Chondrocyte (in vitro differentiated cells): ENCODE measurements at regions not wholly inside any gene's neighbourhood (a gene's known extent, or its start where the extent isn't known, plus 50 kb on each side); places are given as distances from the start of the nearest gene placed in this dataset.
A peak's percentile ranks its signal among the peaks of the same experiment; 100 is the strongest.

ENCODE experiments used
- DNase-seq: peaks from one replicate; pipeline ENCODE4 v3.0.0; 2021; ENCODE audit warnings: mixed read lengths, low spot score
- H3K27ac Mint-ChIP-seq: one replicate; pipeline ENCODE4 v1.8.0; 2021; ENCODE audit warnings: mild to moderate bottlenecking, moderate library complexity, mixed read lengths; ENCODE audit not compliant: unreplicated experiment
- H3K27me3 Mint-ChIP-seq: 2 replicates; pipeline ENCODE4 v1.8.0; 2021; ENCODE audit warnings: low read depth, mixed read lengths
- H3K36me3 Mint-ChIP-seq: 2 replicates; pipeline ENCODE4 v1.8.0; 2021; ENCODE audit warnings: low read depth, mixed read lengths
- H3K4me1 Mint-ChIP-seq: 2 replicates; pipeline ENCODE4 v1.8.0; 2021; ENCODE audit warnings: low read depth, mild to moderate bottlenecking, mixed read lengths
- H3K4me3 Mint-ChIP-seq: one replicate; pipeline ENCODE4 v1.8.0; 2021; ENCODE audit warnings: mild to moderate bottlenecking, moderate library complexity, mixed read lengths; ENCODE audit not compliant: unreplicated experiment
- H3K9me3 Mint-ChIP-seq: 2 replicates; pipeline ENCODE4 v1.8.0; 2021; ENCODE audit warnings: low read depth, mixed read lengths
- CTCF ChIP-seq: fragments of 200-600 bp; sonication (generic); IDR thresholded peaks from 2 replicates; pipeline ENCODE4 v1.5.0; 2021; ENCODE audit warnings: antibody characterized with exemption, mild to moderate bottlenecking, moderate library complexity

- peak; percentile 74 for DNase-seq
- H3K4me1 Mint-ChIP-seq, result peaks cover 6% of the 10 kb centered on the region
- no peaks in the 10 kb centered on the region for H3K27me3 Mint-ChIP-seq
- H3K27ac Mint-ChIP-seq, result no peak overlapping the region
- no peaks in the 10 kb centered on the region for H3K36me3 Mint-ChIP-seq
- H3K4me3 Mint-ChIP-seq, result no peak overlapping the region
- no peak for TF ChIP-seq CTCF
- H3K9me3 Mint-ChIP-seq, result no peaks in the 10 kb centered on the region
These were observed 78.3 kb downstream of the SERPINA3 start for GRCh38 chr14:94690486-94690885.

- no peak overlapping the region for H3K4me3 Mint-ChIP-seq
- H3K36me3 Mint-ChIP-seq, result no peaks in the 10 kb centered on the region
- no peaks in the 10 kb centered on the region for H3K9me3 Mint-ChIP-seq
- no peak for TF ChIP-seq CTCF
- peak; percentile 52 for DNase-seq
- no peak overlapping the region for H3K27ac Mint-ChIP-seq
- H3K27me3 Mint-ChIP-seq, result no peaks in the 10 kb centered on the region
- peaks cover 6% of the 10 kb centered on the region for H3K4me1 Mint-ChIP-seq
These were observed 77.8 kb downstream of the SERPINA3 start for GRCh38 chr14:94689985-94690400.

- Mint-ChIP-seq H3K27me3 (no peaks in the 10 kb centered on the region), H3K9me3 (no peaks in the 10 kb centered on the region), H3K4me3 (peak overlapping the region; percentile 51), H3K4me1 (peaks cover 6% of the 10 kb centered on the region), H3K27ac (no peak overlapping the region), H3K36me3 (no peaks in the 10 kb centered on the region)
- peak; percentile 100 for TF ChIP-seq CTCF
- DNase-seq, result peak; percentile 53
These were observed 77.2 kb downstream of the SERPINA3 start for GRCh38 chr14:94689218-94689984.

GRCh38 chr14:94686511-94687160 is 74.4 kb downstream of the SERPINA3 start:
- Mint-ChIP-seq H3K27me3 (peaks cover 2% of the 10 kb centered on the region), H3K36me3 (no peaks in the 10 kb centered on the region), H3K27ac (no peak overlapping the region), H3K9me3 (no peaks in the 10 kb centered on the region), H3K4me1 (peaks cover 4% of the 10 kb centered on the region), H3K4me3 (no peak overlapping the region)
- no peak for TF ChIP-seq CTCF
- DNase-seq, result peak; percentile 64

- peaks cover 2% of the 10 kb centered on the region for H3K27me3 Mint-ChIP-seq
- no peak overlapping the region for H3K27ac Mint-ChIP-seq
- no peak for TF ChIP-seq CTCF
- H3K9me3 Mint-ChIP-seq, result no peaks in the 10 kb centered on the region
- no peak overlapping the region for H3K4me3 Mint-ChIP-seq
- no peaks in the 10 kb centered on the region for H3K36me3 Mint-ChIP-seq
- peak; percentile 58 for DNase-seq
- peaks cover 7% of the 10 kb centered on the region for H3K4me1 Mint-ChIP-seq
These were observed 73.7 kb downstream of the SERPINA3 start for GRCh38 chr14:94685681-94686485.
